H9 (cell line): ENCODE measurements at regions not wholly inside any gene's neighbourhood (a gene's known extent, or its start where the extent isn't known, plus 50 kb on each side); places are given as distances from the start of the nearest gene placed in this dataset.

Experiments
- DNase-seq: peaks from one replicate; pipeline ENCODE4 v3.0.0-alpha.2; 2017
- H2AFZ ChIP-seq: one replicate; pipeline ENCODE4 v1.6.1; 2013; ENCODE audit warnings: mild to moderate bottlenecking, low read length, control low read depth, moderate library complexity
- H2AK5ac ChIP-seq: 2 replicates; pipeline ENCODE4 v1.6.1; 2013; ENCODE audit warnings: low read length, control low read depth, mixed read lengths; ENCODE audit not compliant: insufficient read length
- H2BK120ac ChIP-seq: one replicate; pipeline ENCODE4 v1.6.1; 2013; ENCODE audit warnings: low read depth, mild to moderate bottlenecking, low read length, control low read depth, inconsistent platforms; ENCODE audit not compliant: poor library complexity, severe bottlenecking
- H2BK12ac ChIP-seq: 2 replicates; pipeline ENCODE4 v1.6.1; 2013; ENCODE audit warnings: low read length, control low read depth, mixed read lengths, low read depth; ENCODE audit not compliant: insufficient read length
- H2BK15ac ChIP-seq: 2 replicates; pipeline ENCODE4 v1.6.1; 2013; ENCODE audit warnings: low read depth, low read length, control low read depth
- H2BK20ac ChIP-seq: one replicate; pipeline ENCODE4 v1.6.1; 2013; ENCODE audit warnings: low read depth, mild to moderate bottlenecking, low read length, control low read depth, inconsistent platforms; ENCODE audit not compliant: poor library complexity, severe bottlenecking
- H2BK5ac ChIP-seq: 2 replicates; pipeline ENCODE4 v1.6.1; 2013; ENCODE audit warnings: low read length, control low read depth, mixed read lengths; ENCODE audit not compliant: insufficient read length
- H3K14ac ChIP-seq: 2 replicates; pipeline ENCODE4 v1.6.1; 2013; ENCODE audit warnings: low read length, control low read depth; ENCODE audit not compliant: insufficient read depth
- H3K18ac ChIP-seq: 2 replicates; pipeline ENCODE4 v1.6.1; 2013; ENCODE audit warnings: low read depth, mild to moderate bottlenecking, mixed read lengths, low read length, control low read depth; ENCODE audit not compliant: insufficient read length
- H3K23ac ChIP-seq: 2 replicates; pipeline ENCODE4 v1.6.1; 2013; ENCODE audit warnings: low read length, control low read depth, mixed read lengths, low read depth; ENCODE audit not compliant: insufficient read length
- H3K23me2 ChIP-seq: 2 replicates; pipeline ENCODE4 v1.6.1; 2013; ENCODE audit warnings: low read depth, mild to moderate bottlenecking, mixed read lengths, low read length, control low read depth; ENCODE audit not compliant: insufficient read length, poor library complexity, severe bottlenecking
- H3K27ac ChIP-seq: 2 replicates; pipeline ENCODE4 v1.5.1; 2013; ENCODE audit warnings: low read length, control low read depth, mixed read lengths, low read depth; ENCODE audit not compliant: insufficient read length
- H3K27me3 ChIP-seq: 2 replicates; pipeline ENCODE4 v1.6.1; 2013; ENCODE audit warnings: low read length, control low read depth, inconsistent platforms; ENCODE audit not compliant: insufficient read depth
- H3K4ac ChIP-seq: 2 replicates; pipeline ENCODE4 v1.6.1; 2013; ENCODE audit warnings: low read depth, mild to moderate bottlenecking, control low read depth, inconsistent platforms, low read length, moderate library complexity
- H3K4me1 ChIP-seq: 2 replicates; pipeline ENCODE4 v1.6.1; 2013; ENCODE audit warnings: low read length, control low read depth, inconsistent platforms; ENCODE audit not compliant: insufficient read depth
- H3K4me2 ChIP-seq: 2 replicates; pipeline ENCODE4 v1.6.1; 2013; ENCODE audit warnings: low read length, control low read depth, mixed read lengths; ENCODE audit not compliant: insufficient read length, insufficient read depth
- H3K56ac ChIP-seq: 2 replicates; pipeline ENCODE4 v1.6.1; 2013; ENCODE audit warnings: low read depth, mild to moderate bottlenecking, mixed read lengths, low read length, control low read depth; ENCODE audit not compliant: insufficient read length
- H3K79me1 ChIP-seq: 2 replicates; pipeline ENCODE4 v1.6.1; 2013; ENCODE audit warnings: low read depth, mild to moderate bottlenecking, moderate library complexity, low read length, control low read depth, inconsistent platforms; ENCODE audit not compliant: insufficient read depth, poor library complexity, severe bottlenecking
- H3K79me2 ChIP-seq: 2 replicates; pipeline ENCODE4 v1.6.1; 2013; ENCODE audit warnings: low read length, control low read depth, inconsistent platforms; ENCODE audit not compliant: insufficient read depth
- H3K9ac ChIP-seq: 2 replicates; pipeline ENCODE4 v1.6.1; 2013; ENCODE audit warnings: low read length, control low read depth, mixed read lengths; ENCODE audit not compliant: insufficient read length; ENCODE audit errors: extremely low read depth
- H3K9me3 ChIP-seq: one replicate; pipeline ENCODE4 v1.6.1; 2013; ENCODE audit warnings: low read depth, low read length, inconsistent platforms; ENCODE audit not compliant: control insufficient read depth
- H3T11ph ChIP-seq: one replicate; pipeline ENCODE4 v1.6.1; 2013; ENCODE audit warnings: mild to moderate bottlenecking, low read length, control low read depth, inconsistent platforms
- H4K20me1 ChIP-seq: one replicate; pipeline ENCODE4 v1.6.1; 2013; ENCODE audit not compliant: control insufficient read depth, insufficient read length, insufficient read depth
- H4K5ac ChIP-seq: 2 replicates; pipeline ENCODE4 v1.6.1; 2013; ENCODE audit warnings: low read depth, mild to moderate bottlenecking, mixed read lengths, low read length, control low read depth; ENCODE audit not compliant: insufficient read length
- H4K8ac ChIP-seq: replicated peaks from 2 replicates; pipeline ENCODE4 v1.6.1; 2013; ENCODE audit warnings: low read length, control low read depth, mixed read lengths, low read depth; ENCODE audit not compliant: insufficient read length
- H4K91ac ChIP-seq: 2 replicates; pipeline ENCODE4 v1.6.1; 2013; ENCODE audit warnings: low read depth, mild to moderate bottlenecking, moderate library complexity, mixed read lengths, low read length, control low read depth; ENCODE audit not compliant: insufficient read length
- H3K27ac Mint-ChIP-seq, 3 experiments: 2 replicates in 2 of 3; 3 replicates in 1 of 3; pipeline ENCODE4 v1.8.0; 2020 to 2021; ENCODE audit warnings: mixed read lengths in 3 of 3, mild to moderate bottlenecking in 1 of 3, moderate library complexity in 1 of 3
- H3K27me3 Mint-ChIP-seq: 2 replicates; pipeline ENCODE4 v1.8.0; 2021; ENCODE audit warnings: low read depth, mild to moderate bottlenecking, moderate library complexity, mixed read lengths
- H3K36me3 Mint-ChIP-seq, 3 experiments: 2 replicates in 2 of 3; 3 replicates in 1 of 3; pipeline ENCODE4 v1.8.0; 2020 to 2021; ENCODE audit warnings: low read depth in 3 of 3, mixed read lengths in 3 of 3; ENCODE audit not compliant: insufficient read depth in 1 of 3
- H3K4me1 Mint-ChIP-seq, 2 experiments: 2 replicates each; pipeline ENCODE4 v1.8.0; 2020; ENCODE audit warnings: mixed read lengths in 2 of 2
- H3K4me3 Mint-ChIP-seq, 2 experiments: 2 replicates in 1 of 2; 3 replicates in 1 of 2; pipeline ENCODE4 v1.8.0; 2020 to 2021; ENCODE audit warnings: mild to moderate bottlenecking in 2 of 2, mixed read lengths in 2 of 2, moderate library complexity in 1 of 2
- H3K9me3 Mint-ChIP-seq, 2 experiments: 2 replicates in 1 of 2; 3 replicates in 1 of 2; pipeline ENCODE4 v1.8.0; 2020; ENCODE audit warnings: mild to moderate bottlenecking in 2 of 2, mixed read lengths in 2 of 2, moderate library complexity in 1 of 2
- TF ChIP-seq, protein P1 (sequence below): fragments of 200-600 bp; sonication (generic); conservative IDR thresholded peaks from 3 replicates; pipeline ENCODE4 v1.8.0; 2021; ENCODE audit warnings: antibody characterized with exemption, mild to moderate bottlenecking

DNA sequence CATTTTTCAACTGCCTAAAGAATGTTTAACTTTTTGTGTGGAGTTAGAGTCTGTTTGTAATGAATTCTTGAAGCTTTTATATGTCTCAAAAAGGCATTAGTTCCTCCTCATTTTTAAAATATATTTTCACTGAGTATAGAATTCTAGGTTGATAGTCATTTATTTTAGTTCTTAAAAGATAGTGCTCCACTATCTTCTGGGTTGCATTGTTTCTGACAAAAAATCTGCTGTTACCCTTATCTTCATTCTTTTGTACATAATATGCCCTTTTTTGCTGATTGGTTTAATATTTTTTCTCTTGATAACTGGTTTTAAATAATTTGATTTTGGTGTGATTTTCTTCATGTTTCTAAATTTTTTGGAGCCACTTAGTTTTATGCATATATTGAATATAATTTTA is 754.7 kb upstream of the GYPC start:
- no peak overlapping the region for H3K4ac ChIP-seq
- no peak overlapping the region for H4K8ac ChIP-seq
- DNase-seq, result no peak
- H2BK20ac ChIP-seq, result no peak overlapping the region
- no peak overlapping the region for H2BK12ac ChIP-seq
- H2BK120ac ChIP-seq, result no peak overlapping the region
- H4K5ac ChIP-seq, result no peak overlapping the region
- Mint-ChIP-seq H3K4me3 (no peak overlapping the region), H3K27me3 (no peaks in the 10 kb centered on the region), H3K9me3 (peaks cover 34 to 41% of the 10 kb centered on the region in 2 experiments), H3K4me1 (no peaks in the 10 kb centered on the region), H3K36me3 (peaks cover 4 to 24% (median 14%) of the 10 kb centered on the region in 3 experiments), H3K27ac (no peak overlapping the region)
- H3K4me1 ChIP-seq, result no peaks in the 10 kb centered on the region
- H3K27me3 ChIP-seq, result no peaks in the 10 kb centered on the region
- no peak overlapping the region for H3K56ac ChIP-seq
- H3K79me2 ChIP-seq, result no peaks in the 10 kb centered on the region
- H4K91ac ChIP-seq, result no peak overlapping the region
- H3K4me2 ChIP-seq, result no peak overlapping the region
- TF ChIP-seq, protein P1, sequence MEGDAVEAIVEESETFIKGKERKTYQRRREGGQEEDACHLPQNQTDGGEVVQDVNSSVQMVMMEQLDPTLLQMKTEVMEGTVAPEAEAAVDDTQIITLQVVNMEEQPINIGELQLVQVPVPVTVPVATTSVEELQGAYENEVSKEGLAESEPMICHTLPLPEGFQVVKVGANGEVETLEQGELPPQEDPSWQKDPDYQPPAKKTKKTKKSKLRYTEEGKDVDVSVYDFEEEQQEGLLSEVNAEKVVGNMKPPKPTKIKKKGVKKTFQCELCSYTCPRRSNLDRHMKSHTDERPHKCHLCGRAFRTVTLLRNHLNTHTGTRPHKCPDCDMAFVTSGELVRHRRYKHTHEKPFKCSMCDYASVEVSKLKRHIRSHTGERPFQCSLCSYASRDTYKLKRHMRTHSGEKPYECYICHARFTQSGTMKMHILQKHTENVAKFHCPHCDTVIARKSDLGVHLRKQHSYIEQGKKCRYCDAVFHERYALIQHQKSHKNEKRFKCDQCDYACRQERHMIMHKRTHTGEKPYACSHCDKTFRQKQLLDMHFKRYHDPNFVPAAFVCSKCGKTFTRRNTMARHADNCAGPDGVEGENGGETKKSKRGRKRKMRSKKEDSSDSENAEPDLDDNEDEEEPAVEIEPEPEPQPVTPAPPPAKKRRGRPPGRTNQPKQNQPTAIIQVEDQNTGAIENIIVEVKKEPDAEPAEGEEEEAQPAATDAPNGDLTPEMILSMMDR, result no peak
- no peak overlapping the region for H3K14ac ChIP-seq
- H2AK5ac ChIP-seq, result no peak overlapping the region
- H2AFZ ChIP-seq, result no peak overlapping the region
- no peak overlapping the region for H3K9ac ChIP-seq
- no peak overlapping the region for H3K18ac ChIP-seq
- H3K9me3 ChIP-seq, result no peaks in the 10 kb centered on the region
- H3T11ph ChIP-seq, result no peak overlapping the region
- H2BK15ac ChIP-seq, result no peak overlapping the region
- H3K23me2 ChIP-seq, result no peaks in the 10 kb centered on the region
- no peaks in the 10 kb centered on the region for H4K20me1 ChIP-seq
- no peak overlapping the region for H2BK5ac ChIP-seq
- H3K23ac ChIP-seq, result no peak overlapping the region
- H3K27ac ChIP-seq, result no peak overlapping the region
- no peaks in the 10 kb centered on the region for H3K79me1 ChIP-seq
